H9 (cell line): ENCODE measurements at regions not wholly inside any gene's neighbourhood (a gene's known extent, or its start where the extent isn't known, plus 50 kb on each side); places are given as distances from the start of the nearest gene placed in this dataset.

Experiments
- DNase-seq: peaks from one replicate; pipeline ENCODE4 v3.0.0-alpha.2; 2017
- H2AFZ ChIP-seq: one replicate; pipeline ENCODE4 v1.6.1; 2013; ENCODE audit warnings: mild to moderate bottlenecking, low read length, control low read depth, moderate library complexity
- H2AK5ac ChIP-seq: 2 replicates; pipeline ENCODE4 v1.6.1; 2013; ENCODE audit warnings: low read length, control low read depth, mixed read lengths; ENCODE audit not compliant: insufficient read length
- H2BK120ac ChIP-seq: one replicate; pipeline ENCODE4 v1.6.1; 2013; ENCODE audit warnings: low read depth, mild to moderate bottlenecking, low read length, control low read depth, inconsistent platforms; ENCODE audit not compliant: poor library complexity, severe bottlenecking
- H2BK12ac ChIP-seq: 2 replicates; pipeline ENCODE4 v1.6.1; 2013; ENCODE audit warnings: low read length, control low read depth, mixed read lengths, low read depth; ENCODE audit not compliant: insufficient read length
- H2BK15ac ChIP-seq: 2 replicates; pipeline ENCODE4 v1.6.1; 2013; ENCODE audit warnings: low read depth, low read length, control low read depth
- H2BK20ac ChIP-seq: one replicate; pipeline ENCODE4 v1.6.1; 2013; ENCODE audit warnings: low read depth, mild to moderate bottlenecking, low read length, control low read depth, inconsistent platforms; ENCODE audit not compliant: poor library complexity, severe bottlenecking
- H2BK5ac ChIP-seq: 2 replicates; pipeline ENCODE4 v1.6.1; 2013; ENCODE audit warnings: low read length, control low read depth, mixed read lengths; ENCODE audit not compliant: insufficient read length
- H3K14ac ChIP-seq: 2 replicates; pipeline ENCODE4 v1.6.1; 2013; ENCODE audit warnings: low read length, control low read depth; ENCODE audit not compliant: insufficient read depth
- H3K18ac ChIP-seq: 2 replicates; pipeline ENCODE4 v1.6.1; 2013; ENCODE audit warnings: low read depth, mild to moderate bottlenecking, mixed read lengths, low read length, control low read depth; ENCODE audit not compliant: insufficient read length
- H3K23ac ChIP-seq: 2 replicates; pipeline ENCODE4 v1.6.1; 2013; ENCODE audit warnings: low read length, control low read depth, mixed read lengths, low read depth; ENCODE audit not compliant: insufficient read length
- H3K23me2 ChIP-seq: 2 replicates; pipeline ENCODE4 v1.6.1; 2013; ENCODE audit warnings: low read depth, mild to moderate bottlenecking, mixed read lengths, low read length, control low read depth; ENCODE audit not compliant: insufficient read length, poor library complexity, severe bottlenecking
- H3K27ac ChIP-seq: 2 replicates; pipeline ENCODE4 v1.5.1; 2013; ENCODE audit warnings: low read length, control low read depth, mixed read lengths, low read depth; ENCODE audit not compliant: insufficient read length
- H3K27me3 ChIP-seq: 2 replicates; pipeline ENCODE4 v1.6.1; 2013; ENCODE audit warnings: low read length, control low read depth, inconsistent platforms; ENCODE audit not compliant: insufficient read depth
- H3K4ac ChIP-seq: 2 replicates; pipeline ENCODE4 v1.6.1; 2013; ENCODE audit warnings: low read depth, mild to moderate bottlenecking, control low read depth, inconsistent platforms, low read length, moderate library complexity
- H3K4me1 ChIP-seq: 2 replicates; pipeline ENCODE4 v1.6.1; 2013; ENCODE audit warnings: low read length, control low read depth, inconsistent platforms; ENCODE audit not compliant: insufficient read depth
- H3K4me2 ChIP-seq: 2 replicates; pipeline ENCODE4 v1.6.1; 2013; ENCODE audit warnings: low read length, control low read depth, mixed read lengths; ENCODE audit not compliant: insufficient read length, insufficient read depth
- H3K56ac ChIP-seq: 2 replicates; pipeline ENCODE4 v1.6.1; 2013; ENCODE audit warnings: low read depth, mild to moderate bottlenecking, mixed read lengths, low read length, control low read depth; ENCODE audit not compliant: insufficient read length
- H3K79me1 ChIP-seq: 2 replicates; pipeline ENCODE4 v1.6.1; 2013; ENCODE audit warnings: low read depth, mild to moderate bottlenecking, moderate library complexity, low read length, control low read depth, inconsistent platforms; ENCODE audit not compliant: insufficient read depth, poor library complexity, severe bottlenecking
- H3K79me2 ChIP-seq: 2 replicates; pipeline ENCODE4 v1.6.1; 2013; ENCODE audit warnings: low read length, control low read depth, inconsistent platforms; ENCODE audit not compliant: insufficient read depth
- H3K9ac ChIP-seq: 2 replicates; pipeline ENCODE4 v1.6.1; 2013; ENCODE audit warnings: low read length, control low read depth, mixed read lengths; ENCODE audit not compliant: insufficient read length; ENCODE audit errors: extremely low read depth
- H3K9me3 ChIP-seq: one replicate; pipeline ENCODE4 v1.6.1; 2013; ENCODE audit warnings: low read depth, low read length, inconsistent platforms; ENCODE audit not compliant: control insufficient read depth
- H3T11ph ChIP-seq: one replicate; pipeline ENCODE4 v1.6.1; 2013; ENCODE audit warnings: mild to moderate bottlenecking, low read length, control low read depth, inconsistent platforms
- H4K20me1 ChIP-seq: one replicate; pipeline ENCODE4 v1.6.1; 2013; ENCODE audit not compliant: control insufficient read depth, insufficient read length, insufficient read depth
- H4K5ac ChIP-seq: 2 replicates; pipeline ENCODE4 v1.6.1; 2013; ENCODE audit warnings: low read depth, mild to moderate bottlenecking, mixed read lengths, low read length, control low read depth; ENCODE audit not compliant: insufficient read length
- H4K8ac ChIP-seq: replicated peaks from 2 replicates; pipeline ENCODE4 v1.6.1; 2013; ENCODE audit warnings: low read length, control low read depth, mixed read lengths, low read depth; ENCODE audit not compliant: insufficient read length
- H4K91ac ChIP-seq: 2 replicates; pipeline ENCODE4 v1.6.1; 2013; ENCODE audit warnings: low read depth, mild to moderate bottlenecking, moderate library complexity, mixed read lengths, low read length, control low read depth; ENCODE audit not compliant: insufficient read length
- H3K27ac Mint-ChIP-seq, 3 experiments: 2 replicates in 2 of 3; 3 replicates in 1 of 3; pipeline ENCODE4 v1.8.0; 2020 to 2021; ENCODE audit warnings: mixed read lengths in 3 of 3, mild to moderate bottlenecking in 1 of 3, moderate library complexity in 1 of 3
- H3K27me3 Mint-ChIP-seq: 2 replicates; pipeline ENCODE4 v1.8.0; 2021; ENCODE audit warnings: low read depth, mild to moderate bottlenecking, moderate library complexity, mixed read lengths
- H3K36me3 Mint-ChIP-seq, 3 experiments: 2 replicates in 2 of 3; 3 replicates in 1 of 3; pipeline ENCODE4 v1.8.0; 2020 to 2021; ENCODE audit warnings: low read depth in 3 of 3, mixed read lengths in 3 of 3; ENCODE audit not compliant: insufficient read depth in 1 of 3
- H3K4me1 Mint-ChIP-seq, 2 experiments: 2 replicates each; pipeline ENCODE4 v1.8.0; 2020; ENCODE audit warnings: mixed read lengths in 2 of 2
- H3K4me3 Mint-ChIP-seq, 2 experiments: 2 replicates in 1 of 2; 3 replicates in 1 of 2; pipeline ENCODE4 v1.8.0; 2020 to 2021; ENCODE audit warnings: mild to moderate bottlenecking in 2 of 2, mixed read lengths in 2 of 2, moderate library complexity in 1 of 2
- H3K9me3 Mint-ChIP-seq, 2 experiments: 2 replicates in 1 of 2; 3 replicates in 1 of 2; pipeline ENCODE4 v1.8.0; 2020; ENCODE audit warnings: mild to moderate bottlenecking in 2 of 2, mixed read lengths in 2 of 2, moderate library complexity in 1 of 2
- CTCF ChIP-seq: fragments of 200-600 bp; sonication (generic); conservative IDR thresholded peaks from 3 replicates; pipeline ENCODE4 v1.8.0; 2021; ENCODE audit warnings: antibody characterized with exemption, mild to moderate bottlenecking
- WGBS: extraction: QIAGEN DNeasy Blood & Tissue Kit; methylation state at CpG from one replicate; pipeline ENCODE4 v1.1.7; 2013; ENCODE audit warnings: missing lambda C conversion rate, low lambda C conversion rate, mixed read lengths; ENCODE audit not compliant: insufficient read length; ENCODE audit errors: extremely low coverage; 5-methylcytosine and 5-hydroxymethylcytosine counted together

- no peaks in the 10 kb centered on the region for H4K20me1 ChIP-seq
- no peak overlapping the region for H3K23ac ChIP-seq
- H3K79me2 ChIP-seq: no peaks in the 10 kb centered on the region; the same call in 1 of the 2 replicates
- H3K18ac ChIP-seq: no peak overlapping the region
- H4K91ac ChIP-seq: no peak overlapping the region
- H2BK5ac ChIP-seq: no peak overlapping the region
- H3K9ac ChIP-seq: no peak overlapping the region
- Mint-ChIP-seq H3K4me1 (peaks cover 33 to 53% of the 10 kb centered on the region in 2 experiments), H3K9me3 (no peaks in the 10 kb centered on the region; a peak in 1 of 5 replicates), H3K36me3 (no peaks in the 10 kb centered on the region), H3K27ac (no peak overlapping the region; a peak in 1 of 7 replicates), H3K4me3 (no peak overlapping the region), H3K27me3 (peaks cover 6% of the 10 kb centered on the region)
- H2AFZ ChIP-seq: no peak overlapping the region
- WGBS: no CpG with 5 or more reads among the region's 3 CpGs
- no peak overlapping the region for H3T11ph ChIP-seq
- H2BK12ac ChIP-seq: no peak overlapping the region
- no peak overlapping the region for H3K27ac ChIP-seq
- no peak overlapping the region for H3K14ac ChIP-seq
- H2BK120ac ChIP-seq: no peak overlapping the region
- H2BK15ac ChIP-seq: no peak overlapping the region
- H3K79me1 ChIP-seq: peaks cover 3% of the 10 kb centered on the region
- H4K5ac ChIP-seq: no peak overlapping the region
- no peak overlapping the region for H3K56ac ChIP-seq
- no peak overlapping the region for H3K4me2 ChIP-seq
- no peaks in the 10 kb centered on the region for H3K23me2 ChIP-seq
- no peak overlapping the region for H3K4ac ChIP-seq
- H3K27me3 ChIP-seq: no peaks in the 10 kb centered on the region
- H4K8ac ChIP-seq: no peak overlapping the region
- H3K9me3 ChIP-seq: no peaks in the 10 kb centered on the region
- no peak for DNase-seq
- H2BK20ac ChIP-seq: no peak overlapping the region
- peaks cover 7% of the 10 kb centered on the region; the same call in 1 of the 2 replicates for H3K4me1 ChIP-seq
- no peak overlapping the region for H2AK5ac ChIP-seq
- no peak for TF ChIP-seq CTCF
These were observed 187.6 kb upstream of the DMRT1 start for GRCh38 chr9:653856-654387.
